PC-3 (cell line): ENCODE measurements at regions not wholly inside any gene's neighbourhood (a gene's known extent, or its start where the extent isn't known, plus 50 kb on each side); places are given as distances from the start of the nearest gene placed in this dataset.
"Not testable (repeated sequence)": the region's sequence is repeated elsewhere in the genome, so short reads cannot be mapped to it uniquely, and the experiment has no call there.

Source experiments
- CTCF ChIP-seq: fragments of 300-600 bp; sonication (generic); conservative IDR thresholded peaks from 2 replicates; pipeline ENCODE4 v1.5.1; 2017; ENCODE audit warnings: antibody characterized with exemption, low read depth, mild to moderate bottlenecking, low read length
- EZH2 ChIP-seq: fragments of 300-600 bp; sonication (generic); IDR thresholded peaks from one replicate; pipeline ENCODE4 v1.6.1; 2017; ENCODE audit warnings: antibody characterized with exemption, mild to moderate bottlenecking, low read length; ENCODE audit not compliant: unreplicated experiment

- not testable (repeated sequence) for TF ChIP-seq CTCF, EZH2
These were observed 1338.5 kb upstream of the PCDH10 start for GRCh38 chr4:131810565-131810964.
